Neural crest cell (in vitro differentiated cells): ENCODE measurements at regions not wholly inside any gene's neighbourhood (a gene's known extent, or its start where the extent isn't known, plus 50 kb on each side); places are given as distances from the start of the nearest gene placed in this dataset.
A peak's percentile ranks its signal among the peaks of the same experiment; 100 is the strongest.
"Not testable (repeated sequence)": the region's sequence is repeated elsewhere in the genome, so short reads cannot be mapped to it uniquely, and the experiment has no call there.

Experiments used
- DNase-seq: peaks from one replicate; pipeline ENCODE4 v3.0.0; 2021; ENCODE audit warnings: low read depth, mixed read lengths, low spot score
- H3K27ac Mint-ChIP-seq: one replicate; pipeline ENCODE4 v1.8.0; 2021; ENCODE audit warnings: mild to moderate bottlenecking, mixed read lengths; ENCODE audit not compliant: unreplicated experiment
- H3K27me3 Mint-ChIP-seq: 2 replicates; pipeline ENCODE4 v1.8.0; 2021; ENCODE audit warnings: low read depth, mild to moderate bottlenecking, mixed read lengths
- H3K36me3 Mint-ChIP-seq: 2 replicates; pipeline ENCODE4 v1.8.0; 2021; ENCODE audit warnings: low read depth, mild to moderate bottlenecking, mixed read lengths
- H3K4me1 Mint-ChIP-seq: 2 replicates; pipeline ENCODE4 v1.8.0; 2021; ENCODE audit warnings: mixed read lengths
- H3K4me3 Mint-ChIP-seq: one replicate; pipeline ENCODE4 v1.8.0; 2021; ENCODE audit warnings: mild to moderate bottlenecking, mixed read lengths
- H3K9me3 Mint-ChIP-seq: 2 replicates; pipeline ENCODE4 v1.8.0; 2021; ENCODE audit warnings: mixed read lengths
- TF ChIP-seq, protein P1 (sequence below): fragments of 200-600 bp; sonication (generic); conservative IDR thresholded peaks from 2 replicates; pipeline ENCODE4 v1.5.0; 2021; ENCODE audit warnings: antibody characterized with exemption, mild to moderate bottlenecking

DNA sequence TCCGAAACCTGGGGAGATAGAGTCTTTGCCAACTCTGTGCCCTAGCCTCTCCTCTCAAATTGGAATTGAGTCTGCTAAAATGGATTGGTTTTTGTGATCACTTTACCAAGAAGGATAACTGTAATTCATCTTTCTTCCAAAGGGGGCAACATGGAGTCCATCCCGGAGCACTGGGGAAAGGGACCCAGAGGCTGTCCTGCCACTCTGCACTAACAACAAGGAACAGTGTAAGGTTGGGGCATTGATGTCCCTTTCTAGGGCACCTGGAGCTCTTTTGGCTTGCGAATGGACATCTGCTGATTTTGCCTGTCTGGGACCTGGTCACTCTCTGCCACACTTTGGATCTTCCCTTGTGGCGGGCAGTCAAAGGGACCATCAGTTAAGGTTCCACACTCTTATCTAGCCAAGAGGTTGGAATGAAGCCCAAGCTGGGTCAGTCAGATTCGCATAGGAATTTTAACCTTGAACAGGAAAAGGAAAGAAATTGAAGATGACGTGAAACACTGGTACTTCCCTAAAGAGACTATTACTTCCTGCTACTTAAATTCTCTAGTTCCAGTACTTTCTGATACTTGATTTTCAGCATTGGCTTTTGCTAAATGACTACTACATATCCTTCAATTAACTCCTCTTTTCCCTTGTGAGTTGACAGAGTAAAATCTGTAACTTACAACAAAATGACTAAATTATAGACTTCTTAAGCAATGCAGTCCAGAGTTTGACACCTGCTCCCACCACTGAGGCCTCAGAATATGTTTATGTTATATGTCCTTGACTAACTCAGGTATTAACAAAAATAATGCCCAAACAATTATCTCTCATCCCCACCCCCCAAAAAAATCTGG is 64.7 kb upstream of the KLF7 start:
- H3K9me3 Mint-ChIP-seq, result no peaks in the 10 kb centered on the region
- H3K4me1 Mint-ChIP-seq, result peaks cover 29% of the 10 kb centered on the region
- H3K36me3 Mint-ChIP-seq, result no peaks in the 10 kb centered on the region
- no peak for DNase-seq
- no peak overlapping the region for H3K27ac Mint-ChIP-seq
- TF ChIP-seq, protein P1, sequence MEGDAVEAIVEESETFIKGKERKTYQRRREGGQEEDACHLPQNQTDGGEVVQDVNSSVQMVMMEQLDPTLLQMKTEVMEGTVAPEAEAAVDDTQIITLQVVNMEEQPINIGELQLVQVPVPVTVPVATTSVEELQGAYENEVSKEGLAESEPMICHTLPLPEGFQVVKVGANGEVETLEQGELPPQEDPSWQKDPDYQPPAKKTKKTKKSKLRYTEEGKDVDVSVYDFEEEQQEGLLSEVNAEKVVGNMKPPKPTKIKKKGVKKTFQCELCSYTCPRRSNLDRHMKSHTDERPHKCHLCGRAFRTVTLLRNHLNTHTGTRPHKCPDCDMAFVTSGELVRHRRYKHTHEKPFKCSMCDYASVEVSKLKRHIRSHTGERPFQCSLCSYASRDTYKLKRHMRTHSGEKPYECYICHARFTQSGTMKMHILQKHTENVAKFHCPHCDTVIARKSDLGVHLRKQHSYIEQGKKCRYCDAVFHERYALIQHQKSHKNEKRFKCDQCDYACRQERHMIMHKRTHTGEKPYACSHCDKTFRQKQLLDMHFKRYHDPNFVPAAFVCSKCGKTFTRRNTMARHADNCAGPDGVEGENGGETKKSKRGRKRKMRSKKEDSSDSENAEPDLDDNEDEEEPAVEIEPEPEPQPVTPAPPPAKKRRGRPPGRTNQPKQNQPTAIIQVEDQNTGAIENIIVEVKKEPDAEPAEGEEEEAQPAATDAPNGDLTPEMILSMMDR, result peak; percentile 61
- H3K4me3 Mint-ChIP-seq, result no peak overlapping the region
- no peaks in the 10 kb centered on the region for H3K27me3 Mint-ChIP-seq

DNA sequence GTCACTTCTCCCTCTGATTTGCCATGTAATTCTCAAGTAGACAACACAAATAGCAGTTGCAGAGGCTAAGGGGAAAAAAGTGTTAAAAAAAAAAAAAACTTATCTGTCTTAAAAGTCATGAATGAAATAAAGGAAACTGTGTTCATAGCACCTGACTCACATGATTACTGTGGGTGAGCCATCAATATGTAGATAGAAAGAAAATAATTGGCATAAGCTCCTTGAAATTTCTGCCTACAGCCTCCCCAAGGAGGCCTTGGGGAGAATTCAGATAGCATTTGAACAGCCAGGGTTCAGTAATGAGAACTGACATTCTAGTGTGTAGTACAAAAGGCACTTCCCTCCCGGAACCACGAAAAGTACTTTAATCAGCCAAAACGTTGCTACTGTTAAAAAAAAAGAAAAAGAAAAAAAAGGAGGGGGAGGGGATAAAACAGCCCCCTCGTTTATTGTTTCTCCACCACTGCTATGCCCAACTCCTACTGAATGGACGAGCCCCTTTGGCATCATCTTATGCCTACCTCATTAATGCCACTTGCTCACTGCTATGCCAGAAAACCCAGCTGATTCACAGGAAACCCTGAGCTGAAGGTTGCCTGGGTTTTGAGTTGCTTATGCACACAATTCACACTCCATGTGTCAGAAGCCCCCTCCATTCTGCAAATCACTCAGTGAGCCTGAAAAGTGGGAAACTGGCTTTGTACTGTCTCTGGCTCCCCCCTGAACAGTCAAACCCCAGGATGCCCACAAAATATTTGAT is 65.5 kb upstream of the KLF7 start:
- Mint-ChIP-seq H3K27ac (no peak overlapping the region), H3K4me1 (peaks cover 28% of the 10 kb centered on the region), H3K9me3 (no peaks in the 10 kb centered on the region), H3K36me3 (no peaks in the 10 kb centered on the region), H3K4me3 (no peak overlapping the region), H3K27me3 (no peaks in the 10 kb centered on the region)
- TF ChIP-seq, protein P1, result no peak
- no peak for DNase-seq

DNA sequence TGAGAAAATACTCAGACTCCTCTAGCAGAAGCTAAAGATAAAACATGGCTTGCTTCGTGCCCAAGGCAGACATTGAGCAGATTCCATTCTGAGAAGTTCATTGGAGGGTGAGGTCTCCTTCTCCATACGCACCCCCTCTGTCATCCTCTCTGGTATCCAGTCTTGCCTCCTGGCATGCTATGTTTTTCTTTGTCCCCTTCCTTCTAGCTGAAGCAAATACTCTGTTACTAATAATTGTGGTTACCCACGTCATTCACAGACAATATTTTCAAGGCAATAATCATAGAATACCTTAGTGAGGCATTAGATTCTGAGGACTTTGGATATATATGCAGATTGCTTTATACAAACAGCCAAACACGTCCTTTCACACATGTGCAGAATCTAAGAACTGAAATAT is 66.2 kb upstream of the KLF7 start:
- Mint-ChIP-seq H3K9me3 (no peaks in the 10 kb centered on the region), H3K27me3 (no peaks in the 10 kb centered on the region), H3K27ac (no peak overlapping the region), H3K36me3 (no peaks in the 10 kb centered on the region), H3K4me1 (peaks cover 21% of the 10 kb centered on the region), H3K4me3 (no peak overlapping the region)
- DNase-seq, result no peak
- TF ChIP-seq, protein P1, result no peak

DNA sequence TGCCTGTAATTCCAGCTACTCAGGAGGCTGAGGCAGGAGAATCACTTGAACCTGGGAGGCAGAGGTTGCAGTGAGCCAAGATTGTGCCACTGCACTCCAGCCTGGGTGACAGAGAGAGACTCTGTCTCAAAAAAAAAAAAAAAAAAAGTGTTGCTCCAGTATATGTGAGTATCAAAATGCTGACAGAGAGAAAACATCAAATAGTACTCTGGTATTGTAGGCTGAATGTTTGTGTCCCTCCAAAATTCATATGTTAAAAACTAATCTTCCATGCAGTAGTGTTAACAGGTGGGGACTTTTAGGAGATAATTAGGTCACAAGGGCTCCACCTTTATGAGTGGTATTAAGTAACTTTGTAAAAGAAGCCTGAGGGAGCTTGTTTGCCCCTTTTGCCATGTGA is 67.4 kb upstream of the KLF7 start:
- not testable (repeated sequence) for H3K4me3 Mint-ChIP-seq, H3K27ac Mint-ChIP-seq, H3K9me3 Mint-ChIP-seq, H3K4me1 Mint-ChIP-seq, H3K36me3 Mint-ChIP-seq, H3K27me3 Mint-ChIP-seq, DNase-seq

DNA sequence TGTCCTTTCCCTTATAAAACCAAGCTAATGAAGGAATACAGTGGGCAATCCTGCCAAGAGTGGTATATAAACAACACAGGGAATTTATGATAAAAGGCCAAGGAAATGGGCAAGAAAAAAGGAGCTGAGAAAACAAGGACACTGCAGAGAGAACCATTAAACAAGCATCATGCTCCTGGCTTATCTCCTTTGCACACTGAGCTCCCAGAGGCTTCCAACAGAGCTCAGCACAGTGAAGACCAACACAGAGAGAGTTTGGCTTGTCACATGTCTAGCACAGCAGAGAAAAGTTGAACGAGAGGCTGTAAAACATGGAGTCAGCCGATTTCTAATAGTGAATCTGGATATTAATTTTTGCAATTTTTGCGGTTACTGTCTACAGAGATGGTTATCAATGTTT is 68.0 kb upstream of the KLF7 start:
- Mint-ChIP-seq H3K4me1 (peaks cover 4% of the 10 kb centered on the region), H3K4me3 (no peak overlapping the region), H3K27me3 (no peaks in the 10 kb centered on the region), H3K27ac (no peak overlapping the region), H3K36me3 (no peaks in the 10 kb centered on the region), H3K9me3 (no peaks in the 10 kb centered on the region)
- TF ChIP-seq, protein P1, result no peak
- no peak for DNase-seq

DNA sequence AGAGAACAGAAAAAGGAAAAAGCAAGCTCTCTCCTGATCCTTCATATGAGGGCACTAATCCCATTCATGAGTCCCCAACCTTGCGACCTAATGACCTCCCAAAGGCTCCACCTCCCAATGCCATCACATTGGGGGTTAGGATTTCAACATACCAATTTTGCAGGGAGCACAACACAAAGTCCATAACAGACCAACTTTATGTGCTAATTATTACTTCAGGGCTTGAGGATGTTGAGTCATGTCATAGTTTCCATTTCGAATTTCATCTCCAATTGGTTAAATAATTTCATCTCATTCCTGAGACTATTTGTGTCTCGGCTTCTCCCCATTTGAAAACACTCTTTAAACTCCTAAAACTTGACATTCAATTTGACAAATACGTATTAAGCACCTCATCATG is 69.9 kb upstream of the KLF7 start:
- H3K27me3 Mint-ChIP-seq, result no peaks in the 10 kb centered on the region
- no peaks in the 10 kb centered on the region for H3K9me3 Mint-ChIP-seq
- H3K36me3 Mint-ChIP-seq, result no peaks in the 10 kb centered on the region
- no peak overlapping the region for H3K27ac Mint-ChIP-seq
- no peak overlapping the region for H3K4me3 Mint-ChIP-seq
- peaks cover 4% of the 10 kb centered on the region for H3K4me1 Mint-ChIP-seq
- no peak for DNase-seq
- TF ChIP-seq, protein P1, result no peak
